ENCODE measurements at regions not wholly inside any gene's neighbourhood (a gene's known extent, or its start where the extent isn't known, plus 50 kb on each side); places are given as distances from the start of the nearest gene placed in this dataset.
"Not testable (repeated sequence)": the region's sequence is repeated elsewhere in the genome, so short reads cannot be mapped to it uniquely, and the experiment has no call there.

GRCh38 chr20:22529150-22530019, 55.0 kb downstream of the FOXA2 start:
- ATAC-seq = no peak
- intact Hi-C loops (cut with DNase I) = no loop called here
- DNase-seq (ENCODE audit: missing footprints) = no peak

GRCh38 chr20:22526512-22527012, 57.8 kb downstream of the FOXA2 start:
- ATAC-seq (no peak), DNase-seq (ENCODE audit: missing footprints) (no peak)
- intact Hi-C loops (cut with DNase I) = no loop called here

GRCh38 chr20:22525821-22526220, 58.6 kb downstream of the FOXA2 start:
- no peak for ATAC-seq
- intact Hi-C loops (cut with DNase I) = no loop called here
- no peak for DNase-seq (ENCODE audit: missing footprints)

DNA sequence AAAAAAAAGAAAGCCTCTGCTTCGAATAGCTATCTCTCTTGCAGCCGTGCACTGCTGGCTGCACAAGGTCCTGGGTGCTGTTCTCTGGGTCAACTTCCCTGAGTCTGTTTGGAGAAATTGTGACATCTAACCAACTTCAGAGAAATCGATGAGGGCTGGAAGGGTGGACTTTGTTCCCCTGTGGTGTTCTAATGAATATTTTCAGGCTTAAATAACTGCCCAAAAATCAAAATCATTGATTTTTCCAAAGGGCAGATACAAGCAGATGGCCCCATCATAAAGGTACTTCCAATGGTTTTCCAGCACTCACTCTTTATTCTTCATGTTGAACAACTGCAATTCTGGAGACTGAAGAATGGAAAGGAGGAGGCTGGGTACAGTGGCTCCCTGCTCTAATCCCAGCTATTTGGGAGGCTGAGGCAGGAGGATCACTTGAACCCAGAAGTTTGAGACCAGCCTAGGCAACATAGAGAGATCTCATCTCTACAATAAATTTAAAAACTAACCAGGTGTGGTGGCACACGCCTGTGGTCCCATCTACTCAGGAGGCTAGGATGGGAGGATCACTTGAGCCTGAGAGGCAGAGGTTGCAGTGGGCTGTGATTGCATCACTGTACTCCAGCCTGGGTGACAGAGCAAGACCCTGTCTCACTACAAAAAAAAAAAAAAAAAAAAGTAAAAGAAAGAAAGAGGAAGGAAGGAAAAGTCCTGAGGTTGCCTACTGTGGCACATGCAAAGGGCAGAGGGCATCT, 59.1 kb downstream of the FOXA2 start:
- ATAC-seq (no peak), DNase-seq (ENCODE audit: missing footprints) (no peak)
- intact Hi-C loops (cut with DNase I) = no loop called here

- intact Hi-C loops (cut with DNase I) = no loop called here
- no peak for ATAC-seq
- DNase-seq (ENCODE audit: missing footprints) = no peak
Observed at GRCh38 chr20:22524393-22525015, 59.9 kb downstream of the FOXA2 start.

DNA sequence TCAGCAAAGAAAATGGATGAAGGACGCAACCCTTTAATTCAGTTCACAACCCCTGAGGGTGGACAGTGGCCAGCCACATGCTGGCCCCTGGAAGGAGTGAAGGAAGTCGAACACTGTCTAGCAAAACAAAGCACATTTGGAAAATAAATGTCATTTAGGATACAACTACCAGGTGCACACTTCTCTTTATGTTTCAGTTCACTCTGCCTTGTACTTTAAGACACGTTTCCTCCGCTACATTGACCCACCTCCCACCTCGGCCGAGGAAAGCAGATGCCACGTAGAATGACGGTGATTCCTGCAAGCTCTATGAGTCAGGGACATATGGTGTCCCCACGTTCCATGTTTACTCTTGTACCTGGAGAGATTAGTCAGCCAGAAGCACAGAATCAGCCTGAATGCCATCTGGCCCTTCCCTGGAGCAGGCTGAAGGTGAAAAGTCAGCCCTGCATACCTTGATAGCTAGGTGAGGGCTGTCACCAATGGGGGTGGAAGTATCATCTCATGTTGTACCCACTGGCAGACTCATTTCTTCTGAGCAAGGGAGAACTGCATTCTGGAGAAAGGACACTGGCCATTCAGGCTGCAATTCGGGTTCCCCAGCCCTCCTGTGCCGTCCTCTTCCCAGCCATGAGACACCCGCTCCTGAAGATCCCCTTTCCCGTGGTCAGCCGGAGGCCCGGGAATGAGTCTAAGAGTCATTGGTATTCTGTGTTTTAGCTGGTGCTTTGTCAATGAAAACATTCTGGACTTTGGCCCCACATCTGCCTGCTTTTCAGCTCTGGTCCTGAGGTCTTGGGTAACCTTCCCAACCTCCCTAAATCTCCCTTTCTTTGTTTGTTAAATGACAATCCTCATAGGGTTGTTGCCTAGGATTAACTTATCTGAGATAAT, 60.6 kb downstream of the FOXA2 start:
- ATAC-seq = no peak
- intact Hi-C loops (cut with DNase I) = no loop called here
- DNase-seq (ENCODE audit: missing footprints) = no peak

DNA sequence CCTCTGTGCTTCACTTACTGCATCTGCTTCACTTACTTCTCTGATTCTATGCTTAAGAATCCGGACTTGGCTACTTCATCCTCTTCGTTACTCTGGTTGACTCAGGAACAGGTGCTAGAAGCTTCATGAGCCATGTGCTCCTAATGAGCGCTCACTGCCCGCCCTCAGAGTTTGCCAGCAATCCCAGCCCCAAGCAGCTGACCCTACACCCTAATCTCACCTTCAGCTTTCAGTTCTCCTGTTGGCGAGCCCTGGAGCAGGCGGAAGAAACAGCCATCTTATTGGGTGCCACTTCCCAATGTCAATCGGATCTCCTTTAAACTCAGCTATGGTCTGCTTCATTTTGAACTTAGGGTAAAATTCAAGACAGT, 61.3 kb downstream of the FOXA2 start:
- ATAC-seq (no peak), DNase-seq (ENCODE audit: missing footprints) (no peak)
- intact Hi-C loops (cut with DNase I) = no loop called here

DNA sequence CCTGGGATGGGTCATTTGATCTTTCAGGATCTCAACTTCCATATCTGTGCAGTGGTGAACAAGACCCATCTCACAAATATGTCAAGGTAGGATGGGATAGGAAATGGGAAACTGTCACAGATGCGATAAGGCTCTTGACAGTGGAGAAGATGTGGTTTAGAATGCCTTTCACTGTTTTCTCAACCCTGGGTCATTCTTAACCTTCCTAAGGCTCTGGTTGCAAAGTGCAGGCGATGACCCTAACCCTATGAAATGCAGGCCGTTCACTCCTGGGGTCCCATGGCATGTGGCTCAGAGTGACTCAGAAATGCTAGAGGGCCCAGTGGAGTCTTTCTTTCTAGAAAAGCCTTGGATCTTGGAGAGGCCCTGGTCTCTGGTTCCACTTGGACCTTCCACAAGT, 61.7 kb downstream of the FOXA2 start:
- intact Hi-C loops (cut with DNase I) = no loop called here
- no peak for ATAC-seq
- no peak for DNase-seq (ENCODE audit: missing footprints)

GRCh38 chr20:22521940-22522339, 62.4 kb downstream of the FOXA2 start:
- intact Hi-C loops (cut with DNase I); ATAC-seq; DNase-seq (ENCODE audit: missing footprints): not testable (repeated sequence)

- DNase-seq (ENCODE audit: missing footprints) = no peak
- ATAC-seq = no peak
Observed at GRCh38 chr20:22520381-22520780, 64.0 kb downstream of the FOXA2 start.

GRCh38 chr20:22515264-22515663, 69.1 kb downstream of the FOXA2 start:
- no peak for ATAC-seq
- intact Hi-C loops (cut with DNase I) = no loop called here
- DNase-seq (ENCODE audit: missing footprints) = no peak

More at GRCh38 chr20:22520381-22520780, 64.0 kb downstream of the FOXA2 start:
- intact Hi-C loops (cut with DNase I) = no loop called here

DNA sequence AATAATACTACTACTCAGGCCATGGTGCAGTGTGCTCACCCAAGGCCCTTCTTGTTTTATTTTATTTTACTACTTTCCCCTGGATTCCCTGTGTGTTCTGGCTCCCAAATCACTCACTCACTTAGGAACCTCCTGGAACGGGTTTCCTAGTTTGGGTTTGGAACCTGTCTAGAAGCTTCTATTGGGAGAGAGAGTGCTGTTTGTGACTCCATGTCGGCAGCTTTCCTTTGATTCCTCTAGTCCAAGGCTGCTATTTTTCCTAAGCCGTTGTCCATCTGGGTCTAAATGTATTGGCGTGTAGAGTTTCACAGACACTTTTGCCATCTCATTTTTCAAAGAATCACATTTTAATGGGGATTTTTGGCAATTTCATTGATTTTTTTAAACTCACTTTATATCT, 70.8 kb downstream of the FOXA2 start:
- ATAC-seq (no peak), DNase-seq (ENCODE audit: missing footprints) (no peak)
- intact Hi-C loops (cut with DNase I) = no loop called here

DNA sequence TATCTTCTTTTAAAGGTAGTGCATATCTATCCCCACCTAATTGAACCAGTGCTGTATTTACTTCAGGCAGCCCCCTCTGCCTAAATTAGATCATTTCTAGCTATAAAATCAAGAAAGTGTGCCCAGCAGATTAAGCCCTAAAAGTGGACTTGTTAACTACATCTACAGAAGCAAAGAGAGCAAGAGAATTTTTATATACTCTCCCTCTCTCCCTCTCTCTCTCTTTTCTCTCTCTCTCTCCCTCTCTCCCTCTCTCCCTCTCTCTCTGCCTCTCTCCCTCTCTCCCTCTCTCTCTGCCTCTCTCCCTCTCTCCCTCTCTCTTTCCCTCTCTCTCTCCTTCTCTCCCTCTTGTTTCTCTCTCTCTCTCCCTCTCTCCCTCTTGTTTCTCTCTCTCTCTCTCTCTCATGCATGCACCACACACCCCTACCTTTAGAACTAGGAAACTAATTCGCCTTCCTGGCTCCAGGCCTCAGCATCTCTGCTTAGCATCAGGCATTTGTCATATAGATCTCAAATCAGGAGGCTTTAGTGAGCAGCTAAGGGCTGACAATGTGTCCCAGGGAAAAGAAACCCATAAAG, 71.4 kb downstream of the FOXA2 start:
- intact Hi-C loops (cut with DNase I) = no loop called here
- ATAC-seq (no peak), DNase-seq (ENCODE audit: missing footprints) (no peak)

DNA sequence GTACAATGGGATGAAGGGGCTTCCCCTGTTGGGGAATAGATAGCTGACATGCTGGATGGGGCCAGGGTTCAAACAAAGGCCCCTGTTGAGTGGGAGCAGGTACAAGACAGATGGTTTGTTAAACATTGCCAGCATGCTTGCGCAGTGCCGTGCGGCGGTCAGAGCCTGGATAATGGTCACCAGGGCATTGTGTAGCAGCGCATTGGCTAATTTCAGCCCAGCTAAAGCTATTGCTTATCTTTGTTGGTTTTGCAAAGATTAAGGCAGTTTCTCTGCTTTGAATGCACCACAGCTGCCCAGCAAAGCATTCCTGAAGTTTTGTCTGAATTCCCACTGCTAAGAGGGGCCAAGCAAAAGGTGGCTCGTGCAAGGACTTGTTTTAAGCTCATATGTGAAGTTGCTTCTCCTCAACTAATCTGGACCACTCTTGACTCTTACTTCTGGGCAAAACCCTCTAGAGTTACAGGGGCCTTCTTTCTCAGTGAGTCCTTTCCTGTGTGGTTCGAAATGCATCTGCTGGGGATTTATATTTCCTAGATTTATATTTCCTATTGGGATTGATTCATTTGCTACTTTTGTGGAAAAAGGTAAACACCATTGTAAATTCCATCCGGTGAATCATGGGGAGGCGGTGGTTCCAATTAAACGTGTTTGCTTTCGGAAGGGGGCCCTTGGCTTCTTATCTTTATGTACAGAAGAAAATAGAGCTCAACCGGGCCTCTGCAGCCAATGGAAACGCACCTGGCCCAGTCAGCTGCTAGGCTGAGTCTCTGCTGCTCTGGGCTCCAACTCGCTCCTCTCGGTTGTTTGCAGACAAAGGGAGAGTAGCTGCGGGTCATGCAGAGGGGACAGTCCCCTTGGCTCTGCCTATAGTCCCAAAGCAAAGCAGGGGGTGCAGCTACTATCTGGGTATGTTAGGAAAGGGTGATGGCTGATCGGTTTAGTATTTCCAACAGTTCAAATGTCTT, 72.1 kb downstream of the FOXA2 start:
- intact Hi-C loops (cut with DNase I) = no loop called here
- ATAC-seq (no peak), DNase-seq (ENCODE audit: missing footprints) (no peak)

- ATAC-seq = no peak
- intact Hi-C loops (cut with DNase I) = no loop called here
- no peak for DNase-seq (ENCODE audit: missing footprints)
Observed at GRCh38 chr20:22509843-22510147, 74.6 kb downstream of the FOXA2 start.

GRCh38 chr20:22509090-22509842, 75.1 kb downstream of the FOXA2 start:
- DNase-seq (ENCODE audit: missing footprints) (no peak), ATAC-seq (no peak)
- intact Hi-C loops (cut with DNase I) = no loop called here

GRCh38 chr20:22508426-22508825, 75.9 kb downstream of the FOXA2 start:
- no peak for ATAC-seq
- intact Hi-C loops (cut with DNase I) = no loop called here
- no peak for DNase-seq (ENCODE audit: missing footprints)

Data from Right ventricle myocardium inferior (tissue), 1 donor.